ENCODE measurements at regions not wholly inside any gene's neighbourhood (a gene's known extent, or its start where the extent isn't known, plus 50 kb on each side); places are given as distances from the start of the nearest gene placed in this dataset.
"Not testable (repeated sequence)": the region's sequence is repeated elsewhere in the genome, so short reads cannot be mapped to it uniquely, and the experiment has no call there.

DNA sequence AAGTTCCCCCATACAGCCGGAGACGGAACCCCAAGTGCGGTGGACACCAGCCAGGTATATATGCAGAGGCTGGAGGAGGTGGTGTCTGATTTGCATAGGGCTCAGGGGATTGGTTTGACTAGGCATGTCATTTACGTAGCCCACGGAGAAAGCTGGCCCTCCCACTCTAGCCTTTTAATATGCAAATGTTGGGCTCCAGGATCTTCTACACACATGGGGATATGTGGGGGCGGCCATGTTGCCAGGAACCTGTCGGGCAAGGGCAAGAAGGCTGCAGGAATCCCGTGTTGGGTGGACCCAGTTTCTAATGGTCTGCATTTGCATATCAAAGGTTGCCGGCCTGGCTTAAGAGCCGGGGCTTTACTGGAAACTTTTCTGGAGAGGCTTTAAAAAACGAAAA, 57.4 kb downstream of the FTHL17 start:
- not testable (repeated sequence) for DNase-seq

- no peak for DNase-seq
Measured at GRCh38 chrX:31012509-31013025, 59.3 kb downstream of the FTHL17 start.

GRCh38 chrX:31007321-31007720, 64.5 kb downstream of the FTHL17 start:
- DNase-seq: no peak

GRCh38 chrX:31006027-31006426, 65.8 kb downstream of the FTHL17 start:
- no peak for DNase-seq

DNA sequence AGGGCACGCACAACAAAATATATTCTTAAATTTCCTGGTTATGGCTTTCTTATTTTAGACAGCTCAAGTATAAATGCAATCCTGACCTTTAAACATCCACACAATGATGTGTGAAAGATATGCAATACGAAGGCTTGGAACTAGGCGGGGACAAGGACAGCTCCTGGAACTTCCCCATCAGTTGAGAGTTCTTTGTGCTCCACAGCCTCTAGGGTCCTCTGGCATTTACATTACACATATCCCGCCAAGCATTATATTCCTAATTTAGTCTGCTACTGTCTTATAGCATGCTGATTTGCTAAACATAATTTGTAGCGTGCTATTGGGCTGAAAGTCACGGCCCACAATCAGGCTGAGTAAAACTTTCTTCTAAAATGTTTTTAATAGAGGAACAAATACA, 74.4 kb downstream of the FTHL17 start:
- no peak for DNase-seq

- no peak for DNase-seq
Measured at GRCh38 chrX:30995705-30996104, 76.1 kb downstream of the FTHL17 start.

DNA sequence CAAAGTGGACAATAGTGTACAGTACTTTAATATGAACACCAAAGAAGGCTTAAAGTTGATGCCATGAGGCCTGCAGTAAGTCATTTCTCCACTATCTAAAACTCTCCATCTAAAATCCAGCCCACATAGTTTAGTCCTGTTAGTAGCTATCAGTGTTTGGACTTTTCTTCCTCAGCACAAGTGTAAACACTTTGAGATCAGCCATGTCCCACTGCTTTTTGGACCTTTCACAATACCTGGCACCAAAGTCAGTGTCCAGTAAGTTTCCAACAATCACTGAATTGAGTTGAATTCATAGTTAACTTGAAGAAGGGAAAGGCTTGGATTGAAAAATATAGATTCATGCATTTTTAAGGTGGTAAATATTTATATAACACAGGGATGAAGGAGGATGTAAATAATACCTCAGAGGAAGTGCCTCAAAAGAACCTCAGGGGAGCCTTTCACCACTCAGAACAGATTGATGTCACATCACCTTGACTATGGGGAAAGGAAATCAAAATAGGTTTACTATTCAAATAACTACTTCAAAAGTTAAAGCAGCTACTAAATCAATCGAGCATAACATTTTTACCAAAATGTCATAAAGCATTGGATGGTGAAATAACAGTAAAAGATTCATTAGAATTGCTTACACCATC, 76.7 kb downstream of the FTHL17 start:
- no peak for DNase-seq

DNA sequence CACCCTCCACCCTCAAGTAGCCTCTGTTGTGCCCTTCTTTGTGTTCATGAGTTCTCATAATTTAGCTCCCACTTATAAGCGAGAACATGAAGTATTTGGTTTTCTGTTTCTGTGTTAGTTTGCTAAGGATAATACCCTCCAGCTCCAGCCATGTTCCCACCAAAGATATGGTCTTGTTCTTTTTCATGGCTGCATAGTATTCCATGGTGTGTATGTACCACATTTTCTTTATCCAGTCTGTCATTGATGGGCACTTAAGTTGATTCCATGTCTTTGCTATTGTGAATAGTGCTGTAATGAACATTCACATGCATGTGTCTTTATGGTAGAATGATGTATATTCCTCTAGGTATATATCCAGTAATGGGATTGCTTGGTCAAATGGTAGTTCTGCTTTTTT, 77.8 kb downstream of the FTHL17 start:
- DNase-seq: not testable (repeated sequence)

GRCh38 chrX:30992381-30992904, 79.4 kb downstream of the FTHL17 start:
- DNase-seq: peak; percentile 8

- DNase-seq: no peak
Measured at GRCh38 chrX:30990361-30990760, 81.5 kb downstream of the FTHL17 start.

DNA sequence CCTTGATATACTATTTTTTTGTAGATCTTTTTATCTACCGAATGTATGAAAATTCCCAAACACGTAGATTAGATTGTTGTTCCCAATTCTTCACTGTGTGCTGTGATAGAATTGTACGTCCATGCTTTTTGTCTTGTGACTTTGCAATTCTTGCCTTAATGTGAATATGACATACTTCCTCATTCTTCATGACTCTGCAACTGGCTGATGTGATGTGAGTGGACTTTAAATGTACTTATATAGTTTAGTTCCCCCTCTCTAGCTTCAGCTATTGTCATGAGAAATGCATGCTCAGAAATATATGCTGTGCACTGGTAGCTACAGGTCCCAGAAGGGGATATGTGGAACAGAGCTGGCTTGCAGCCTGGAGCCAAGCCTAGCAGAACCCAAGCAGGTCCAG, 89.4 kb downstream of the FTHL17 start:
- DNase-seq: no peak

DNA sequence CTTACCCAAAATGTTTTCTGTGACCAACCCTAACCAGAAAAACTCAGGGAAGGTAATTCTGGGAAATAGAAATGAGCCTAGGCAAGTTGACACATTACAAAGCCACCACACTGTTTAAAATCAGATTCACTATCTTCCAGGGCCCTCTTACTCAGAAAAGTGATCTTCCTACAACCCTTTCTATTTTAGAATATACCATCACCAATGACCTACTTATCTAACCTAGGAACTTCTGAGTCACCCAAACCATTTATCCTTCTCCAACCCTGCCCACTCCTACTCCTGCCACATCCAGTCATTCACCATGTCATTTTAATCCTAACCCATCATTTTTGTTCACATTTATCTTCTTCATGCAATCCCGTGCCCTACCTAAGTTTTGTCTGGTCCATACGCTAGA, 89.9 kb downstream of the FTHL17 start:
- no peak for DNase-seq

DNA sequence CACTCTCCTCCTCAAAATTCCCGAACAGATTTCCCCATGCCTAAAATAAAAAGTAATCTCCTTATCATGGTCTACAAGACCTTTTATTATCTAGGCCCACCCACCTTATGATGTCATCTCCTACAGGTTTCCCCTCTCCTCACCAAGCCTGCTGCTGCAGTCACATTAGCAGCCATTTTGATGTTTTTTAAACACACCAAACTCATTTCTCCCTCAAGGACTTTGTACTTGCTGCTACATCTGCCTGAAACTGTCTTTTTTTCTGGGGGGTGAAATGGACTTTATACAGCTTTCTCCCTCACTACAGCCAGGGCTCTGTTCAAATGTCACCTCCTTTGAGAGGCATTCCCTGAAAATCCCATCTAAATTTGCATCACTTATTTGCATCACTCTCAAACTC, 90.2 kb upstream of the TAB3 start:
- DNase-seq: no peak

GRCh38 chrX:30975467-30975866, 86.4 kb upstream of the TAB3 start:
- no peak for DNase-seq

- DNase-seq: no peak
Measured at GRCh38 chrX:30973784-30974427, 84.9 kb upstream of the TAB3 start.

DNA sequence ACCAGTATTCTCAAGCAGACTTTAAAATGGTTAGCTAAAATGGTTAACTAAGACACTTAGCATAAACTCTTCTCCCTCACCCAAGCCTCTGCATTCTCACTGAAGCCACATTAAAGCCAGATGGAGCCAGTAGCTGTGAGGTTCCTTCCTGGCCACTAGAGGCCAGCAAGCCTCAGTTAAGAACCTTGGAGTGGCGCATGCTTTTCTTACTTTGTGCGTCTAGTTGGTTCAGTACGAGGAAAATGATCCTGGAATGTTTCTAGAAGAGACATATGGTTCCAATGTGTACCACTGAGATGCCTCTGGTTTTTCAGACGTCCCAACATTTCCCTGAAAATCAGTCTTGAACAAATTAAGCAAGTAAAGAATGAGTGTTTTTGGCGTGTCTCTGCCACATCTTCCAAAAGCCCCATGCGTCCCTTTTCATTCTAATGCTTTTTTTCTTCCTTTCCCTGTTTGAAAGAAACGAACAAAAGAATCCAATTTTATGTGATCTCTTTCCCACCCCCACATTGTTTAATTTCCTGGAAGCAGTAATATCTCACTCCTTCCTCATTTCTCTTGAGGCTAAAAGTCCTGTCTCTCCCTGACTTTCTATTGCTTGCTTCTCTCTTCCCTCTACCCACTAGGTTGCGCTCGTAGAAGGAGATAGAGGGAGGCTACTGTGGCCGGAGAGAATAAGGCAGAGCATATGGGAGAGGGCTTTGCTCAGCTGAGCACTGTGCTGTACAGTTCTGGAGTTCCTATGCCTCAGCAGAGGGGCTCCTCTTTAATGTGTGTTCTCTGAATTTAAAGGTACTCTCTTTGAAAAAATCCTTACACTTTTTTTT, 82.9 kb upstream of the TAB3 start:
- peak; percentile 5 for DNase-seq

- no peak for DNase-seq
Measured at GRCh38 chrX:30967516-30967915, 78.5 kb upstream of the TAB3 start.

- DNase-seq: no peak
Measured at GRCh38 chrX:30965767-30966166, 76.7 kb upstream of the TAB3 start.

- DNase-seq: no peak
Measured at GRCh38 chrX:30961387-30962174, 72.5 kb upstream of the TAB3 start.

DNA sequence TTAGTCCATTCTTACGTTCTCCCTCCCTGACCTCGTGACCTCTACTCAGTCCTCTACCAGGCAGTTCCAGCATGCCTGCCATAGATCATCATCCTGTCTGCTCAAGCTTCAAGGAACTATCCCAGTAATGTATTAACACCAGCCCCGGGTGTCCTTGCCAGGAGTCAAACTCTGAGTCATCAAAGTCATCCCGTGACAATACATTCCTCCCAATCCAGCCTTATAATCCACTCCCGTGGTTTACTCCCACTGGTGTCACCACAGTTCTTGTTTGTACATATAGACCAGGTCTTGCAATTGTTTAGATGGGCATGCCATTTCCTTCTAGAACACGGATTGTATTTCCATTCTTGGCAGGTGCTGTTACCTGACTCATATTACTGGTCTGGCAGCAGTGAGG, 68.7 kb upstream of the TAB3 start:
- DNase-seq: no peak

DNA sequence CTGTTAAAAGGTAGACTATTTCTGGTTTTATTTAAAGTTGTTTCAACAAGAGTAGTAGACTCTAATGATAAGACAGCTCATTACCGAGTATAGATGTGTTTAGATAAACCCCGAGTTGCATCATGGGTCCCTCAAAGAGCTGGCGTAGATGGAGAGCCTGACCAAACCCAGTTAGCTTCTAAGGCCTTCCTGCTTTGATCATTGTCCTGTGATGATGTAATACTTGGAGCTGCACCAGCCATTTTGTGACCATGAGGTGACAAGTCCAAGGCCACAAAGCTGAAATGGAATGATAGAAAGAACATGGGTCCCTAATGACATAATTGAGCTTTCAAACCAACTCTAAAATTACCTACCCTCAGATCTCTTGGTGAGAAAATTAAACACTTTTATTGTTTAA, 66.6 kb upstream of the TAB3 start:
- no peak for DNase-seq

DNA sequence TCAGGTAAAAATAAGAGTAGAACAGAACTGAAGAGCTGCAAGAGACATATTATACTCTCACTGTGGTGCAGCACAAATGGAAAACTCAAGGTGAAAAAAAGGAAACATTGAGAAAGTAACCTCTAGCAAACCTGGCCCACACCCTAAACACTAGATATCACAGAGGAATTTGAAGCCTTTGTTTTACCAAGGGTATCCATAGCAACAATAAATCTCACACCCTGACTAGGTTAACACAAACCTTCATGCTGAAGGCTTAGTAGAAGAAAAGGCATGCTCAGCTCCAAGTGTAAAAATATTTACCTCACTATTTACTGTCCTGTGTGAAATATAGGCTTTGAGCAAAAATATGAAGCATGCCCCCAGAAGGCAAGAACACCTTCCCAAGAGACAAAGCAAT, 61.9 kb upstream of the TAB3 start:
- no peak for DNase-seq

DNA sequence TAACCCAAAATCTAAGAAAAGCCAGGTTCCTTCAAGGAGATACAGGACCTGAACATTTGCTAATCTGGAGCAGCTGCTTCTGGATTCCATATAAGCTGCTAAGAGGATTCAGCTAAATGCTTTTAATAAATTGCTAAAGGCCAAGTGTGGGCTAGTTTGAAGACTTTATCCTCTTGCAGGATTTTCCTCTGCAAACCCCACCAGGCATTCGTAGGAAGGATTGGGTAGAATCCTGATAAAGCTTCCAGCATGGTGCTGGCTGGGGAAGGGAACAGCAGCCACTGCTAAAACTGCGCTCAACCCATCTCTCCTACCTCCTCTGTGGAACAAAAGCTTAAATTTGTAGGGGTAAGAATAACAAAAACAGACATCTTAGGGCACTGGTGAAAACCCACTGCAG, 61.3 kb upstream of the TAB3 start:
- DNase-seq: no peak

Data from SHP77 treated with DMSO at 0.1 percent for 48 hours (cell line).